Tibial nerve (tissue), 4 donors: ENCODE measurements at regions not wholly inside any gene's neighbourhood (a gene's known extent, or its start where the extent isn't known, plus 50 kb on each side); places are given as distances from the start of the nearest gene placed in this dataset.
"Not testable (repeated sequence)": the region's sequence is repeated elsewhere in the genome, so short reads cannot be mapped to it uniquely, and the experiment has no call there.

Experiments used
- CTCF ChIP-seq, 5 experiments: fragments of 200-600 bp in 3 of 5; fragments of 450-650 bp in 2 of 5; sonication (generic) in 3 of 5; IDR thresholded peaks; one replicate each; pipeline ENCODE4 v1.5.1; 2016 to 2019; ENCODE audit warnings: antibody characterized with exemption in 5 of 5, mild to moderate bottlenecking in 3 of 5, moderate library complexity in 2 of 5
- EP300 ChIP-seq, 2 donors: sonication (generic); formaldehyde crosslinking; IDR thresholded peaks; one replicate each; pipeline ENCODE4 v1.6.1; 2017; ENCODE audit warnings: antibody characterized with exemption in 2 of 2, mild to moderate bottlenecking in 1 of 2
- POLR2A ChIP-seq, 2 donors: fragments of 450-650 bp; IDR thresholded peaks; one replicate each; pipeline ENCODE4 v1.6.1; 2017; ENCODE audit warnings: antibody characterized with exemption in 2 of 2, mild to moderate bottlenecking in 2 of 2, moderate library complexity in 2 of 2

GRCh38 chr10:11684341-11684716 lies 57.9 kb upstream of the ECHDC3 start:
- TF ChIP-seq EP300, CTCF, POLR2A (IDR thresholded peaks at IDR 0.05): not testable (repeated sequence)
